HG03108 (cell line): ENCODE measurements at regions not wholly inside any gene's neighbourhood (a gene's known extent, or its start where the extent isn't known, plus 50 kb on each side); places are given as distances from the start of the nearest gene placed in this dataset.
"Not testable (repeated sequence)": the region's sequence is repeated elsewhere in the genome, so short reads cannot be mapped to it uniquely, and the experiment has no call there.

ENCODE experiments used
- ATAC-seq: cut with Tn5 transposase; IDR thresholded peaks from one replicate; pipeline ENCODE4 v1.9.1; 2021; ENCODE audit warnings: moderate library complexity; ENCODE audit not compliant: unreplicated experiment

- no peak for ATAC-seq
Measured at GRCh38 chr10:23869548-23869947, 339.4 kb upstream of the KIAA1217 start.

DNA sequence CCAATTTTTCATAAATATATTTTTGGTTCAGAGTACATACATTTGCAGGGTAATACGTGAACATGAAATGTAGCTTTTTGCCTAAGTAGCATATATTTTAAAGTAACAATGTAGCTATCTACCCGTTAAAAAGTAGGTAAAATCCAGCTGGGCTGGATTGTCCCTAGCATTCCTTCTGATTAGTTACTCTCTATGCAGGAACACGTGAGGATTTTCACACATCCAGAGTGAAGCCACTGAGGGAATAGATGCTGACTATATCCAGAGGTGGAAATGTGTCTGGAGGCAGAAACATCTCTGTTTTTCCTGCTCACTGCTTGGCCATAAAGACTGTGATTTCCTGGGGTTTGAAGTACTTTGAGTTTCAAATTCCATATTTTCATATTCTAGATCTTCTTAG lies 338.9 kb upstream of the KIAA1217 start:
- no peak for ATAC-seq

DNA sequence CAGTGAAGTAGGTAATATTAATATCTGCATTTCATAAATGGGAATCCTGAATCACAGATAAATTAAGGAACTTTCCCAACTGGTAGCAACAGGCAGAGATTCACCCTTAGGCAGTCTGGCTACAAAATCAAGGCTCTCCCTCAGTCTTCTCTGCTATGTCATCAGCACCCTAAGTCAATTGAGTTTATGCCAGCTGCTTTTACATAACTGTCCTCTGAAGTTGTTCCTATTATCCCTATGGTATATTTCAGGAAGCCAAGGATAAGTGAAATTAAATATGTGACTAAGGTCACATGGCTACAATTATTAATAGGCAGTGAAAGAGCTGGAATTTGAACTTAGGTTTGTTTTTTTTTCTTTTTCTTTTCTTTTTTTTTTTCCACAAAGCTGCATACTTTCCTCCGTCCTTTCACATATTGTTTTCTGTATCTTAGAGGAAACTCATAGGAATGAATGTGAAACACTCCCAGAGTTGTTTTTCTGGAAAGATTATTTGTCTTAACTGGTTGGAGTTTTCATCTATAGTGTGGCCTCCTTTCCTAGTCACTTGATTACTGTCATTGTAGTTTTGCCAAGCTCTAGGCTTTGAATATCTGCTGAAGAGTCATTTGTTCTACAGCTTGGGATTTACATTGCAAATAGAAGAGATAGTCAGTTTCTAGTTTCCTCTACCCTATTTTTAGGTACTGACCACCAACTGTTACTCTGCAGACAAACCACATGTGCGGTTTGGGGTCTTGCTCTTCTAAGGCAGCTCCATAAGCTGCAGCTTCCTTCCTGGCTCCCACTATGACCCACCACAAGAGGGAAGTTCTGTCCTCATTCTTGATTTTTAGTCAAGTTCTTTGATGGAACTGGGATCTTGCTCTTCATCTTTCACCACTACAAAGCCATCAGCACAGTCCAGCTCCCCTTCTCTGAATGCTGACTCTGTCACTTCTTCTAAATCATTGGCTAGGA lies 338.0 kb upstream of the KIAA1217 start:
- no peak for ATAC-seq

DNA sequence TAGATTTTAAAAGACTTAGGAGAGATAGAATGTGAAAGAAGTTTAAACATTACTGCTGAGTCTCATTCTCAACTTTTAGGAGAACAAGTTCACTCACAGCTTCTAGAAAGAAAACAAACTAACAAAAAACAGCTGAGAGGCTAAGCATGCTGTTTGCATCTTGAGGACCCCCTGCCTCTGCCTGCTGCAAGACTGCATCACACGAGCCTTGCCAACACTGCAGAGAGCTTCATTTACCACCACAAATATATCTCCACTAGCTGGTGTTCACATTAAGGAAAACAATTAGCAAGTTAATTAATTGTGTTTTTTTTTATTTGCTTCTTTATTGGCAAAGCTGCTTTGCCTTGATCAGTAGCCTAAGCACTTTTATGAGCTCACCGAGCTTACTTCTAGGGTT lies 336.6 kb upstream of the KIAA1217 start:
- ATAC-seq: no peak

- no peak for ATAC-seq
Measured at GRCh38 chr10:23877791-23878320, 331.1 kb upstream of the KIAA1217 start.

DNA sequence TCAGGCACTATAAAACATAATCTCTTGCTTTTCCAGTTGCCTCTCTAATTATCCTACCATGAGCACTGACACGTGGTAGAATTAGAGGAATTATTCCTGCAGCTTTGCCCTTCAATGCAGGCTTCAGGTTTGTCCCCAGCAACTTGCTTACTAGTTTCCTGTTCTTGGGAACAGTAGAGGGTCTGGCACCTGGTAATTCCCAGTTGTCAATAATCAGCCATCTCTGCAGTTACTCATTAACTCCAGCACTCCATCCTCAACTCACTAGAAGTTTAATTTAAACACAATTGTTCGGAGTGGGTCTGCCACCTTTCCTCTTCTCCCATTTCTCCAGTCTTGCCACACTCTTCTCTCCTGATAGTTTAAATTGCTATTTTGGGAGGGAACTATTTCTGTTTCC lies 324.3 kb upstream of the KIAA1217 start:
- ATAC-seq: no peak

GRCh38 chr10:23885853-23886252 lies 323.1 kb upstream of the KIAA1217 start:
- ATAC-seq: no peak

DNA sequence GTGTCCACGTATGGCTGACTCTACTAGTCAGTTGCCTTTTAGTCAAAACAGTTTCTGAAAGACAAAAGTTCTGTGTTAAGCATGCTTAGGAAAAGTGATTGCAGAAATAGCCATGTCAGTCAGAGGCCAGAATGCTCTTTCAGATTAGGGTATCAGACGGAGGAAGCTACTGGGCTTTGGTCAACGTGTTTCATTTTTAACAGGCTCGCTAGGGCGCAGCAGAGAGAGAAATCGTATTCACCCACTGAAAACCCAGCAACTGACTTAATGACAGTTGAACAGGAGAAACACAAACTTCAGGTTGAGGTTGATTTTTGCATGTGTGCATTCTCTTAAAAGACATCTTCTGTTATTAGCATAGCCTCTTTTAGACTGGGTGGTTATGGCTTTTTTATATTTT lies 322.6 kb upstream of the KIAA1217 start:
- no peak for ATAC-seq

DNA sequence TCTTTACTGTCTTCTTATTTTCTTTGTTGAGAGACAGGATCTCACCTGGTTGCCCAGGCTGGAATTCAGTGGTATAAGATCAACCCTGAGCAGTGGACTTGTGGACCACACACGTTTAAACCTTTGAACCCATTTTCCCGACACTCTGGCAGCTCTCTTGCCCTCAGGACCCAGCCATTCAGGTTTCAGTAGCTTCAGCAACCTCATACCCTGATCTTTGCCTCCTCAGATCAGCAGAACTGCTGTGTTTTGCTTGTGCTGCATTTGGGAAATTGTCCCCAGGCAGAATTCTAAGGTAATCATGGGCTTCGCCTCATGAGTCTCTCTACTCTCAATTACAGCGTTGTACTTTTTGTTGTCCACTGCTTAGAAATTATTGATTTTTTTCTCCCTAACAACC lies 317.6 kb upstream of the KIAA1217 start:
- no peak for ATAC-seq

GRCh38 chr10:23892296-23892695 lies 316.6 kb upstream of the KIAA1217 start:
- ATAC-seq: no peak

- no peak for ATAC-seq
Measured at GRCh38 chr10:23897267-23897666, 311.7 kb upstream of the KIAA1217 start.

GRCh38 chr10:23897861-23898260 lies 311.1 kb upstream of the KIAA1217 start:
- no peak for ATAC-seq

DNA sequence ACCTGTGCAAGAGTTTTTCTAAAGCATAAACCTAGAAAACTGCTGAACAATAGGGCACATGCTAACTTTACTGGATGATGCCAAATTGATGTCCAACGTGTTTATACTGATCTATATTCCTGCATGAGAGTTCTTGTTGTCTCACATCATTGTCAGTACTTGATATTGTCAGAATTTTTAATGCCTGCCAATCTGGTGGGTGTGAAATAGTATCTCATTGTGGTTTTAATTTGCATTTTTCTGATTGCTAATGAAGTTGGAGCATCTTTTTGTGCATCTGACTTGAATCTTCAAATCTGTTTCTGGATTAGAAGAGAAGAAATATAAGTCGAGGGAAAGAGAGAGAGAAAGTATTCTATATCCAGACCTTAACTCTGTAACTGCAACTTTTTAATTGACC lies 309.8 kb upstream of the KIAA1217 start:
- no peak for ATAC-seq

DNA sequence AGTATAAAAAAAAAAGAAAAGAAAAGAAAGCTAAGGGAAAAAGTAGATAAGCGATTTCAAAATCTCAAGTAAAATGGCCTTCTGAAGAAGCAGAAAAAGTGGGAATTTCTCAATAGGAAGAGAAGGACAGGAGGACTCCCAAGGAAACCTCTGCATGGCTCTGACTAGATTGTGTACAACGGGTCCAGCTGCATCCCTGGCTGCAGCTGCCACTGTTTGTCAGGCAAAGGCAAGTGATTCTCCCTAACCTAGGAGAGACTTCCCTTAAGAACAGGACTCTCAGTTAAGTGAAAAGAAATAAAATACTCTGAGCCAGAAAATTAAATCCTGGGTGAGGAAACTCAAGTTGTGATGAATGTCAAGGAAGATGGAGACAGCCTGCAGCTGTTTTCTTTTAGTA lies 298.6 kb upstream of the KIAA1217 start:
- ATAC-seq: no peak

DNA sequence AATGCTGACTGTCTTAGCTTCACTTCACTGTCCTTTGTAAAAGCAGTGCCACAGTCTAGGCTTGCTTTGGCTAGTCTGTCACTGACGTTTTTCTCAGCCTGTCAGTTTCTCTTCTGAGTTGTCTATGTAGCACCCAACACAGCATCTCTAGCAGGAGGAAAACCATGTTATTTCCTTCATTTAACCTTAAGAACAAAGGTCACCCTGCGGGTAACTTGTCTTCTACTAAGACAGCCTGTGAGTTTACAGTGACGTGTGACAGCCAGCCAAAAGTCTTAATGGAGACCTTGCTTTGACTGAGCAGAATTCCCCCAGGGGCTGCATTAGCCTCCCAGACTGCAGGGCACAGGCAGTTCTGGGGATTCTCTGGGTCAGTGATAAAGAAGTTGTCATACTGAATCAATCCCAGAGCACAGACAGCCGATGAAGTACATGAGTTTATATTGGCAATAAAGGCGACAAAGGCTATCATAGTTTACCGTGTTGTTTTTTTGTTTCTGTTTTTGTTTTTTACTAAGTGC lies 296.0 kb upstream of the KIAA1217 start:
- ATAC-seq: no peak

GRCh38 chr10:23914641-23915040 lies 294.3 kb upstream of the KIAA1217 start:
- ATAC-seq: no peak

- no peak for ATAC-seq
Measured at GRCh38 chr10:23917251-23917840, 291.6 kb upstream of the KIAA1217 start.

DNA sequence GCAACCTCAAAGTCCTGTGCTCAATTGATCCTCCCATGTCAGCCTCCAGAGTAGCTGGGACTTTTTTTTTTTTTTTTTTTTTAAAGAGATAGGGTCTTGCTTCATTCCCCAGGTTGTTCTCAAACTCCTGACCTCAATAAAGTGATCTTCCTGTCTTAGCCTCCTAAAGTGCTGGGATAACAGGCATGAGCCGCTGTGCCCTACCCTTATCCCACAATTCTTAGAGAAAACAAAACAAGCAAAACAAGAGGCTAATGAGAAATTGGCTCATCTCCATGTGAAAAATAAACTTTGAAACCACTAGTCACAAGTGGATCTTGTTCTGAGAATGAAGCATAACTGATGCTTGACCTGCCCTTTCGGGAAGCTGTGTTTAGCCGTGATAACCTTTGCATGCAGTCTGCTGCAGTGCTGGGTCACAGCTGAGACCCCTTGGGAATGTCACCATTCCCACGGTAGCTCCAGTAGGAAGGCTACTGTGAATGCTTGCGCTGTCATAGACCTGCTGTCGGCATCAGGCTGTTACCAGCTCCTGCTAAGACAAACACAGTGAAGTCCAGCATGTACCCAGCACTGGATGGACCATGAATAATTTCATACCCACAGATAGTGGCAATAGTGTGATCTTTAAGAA lies 290.7 kb upstream of the KIAA1217 start:
- no peak for ATAC-seq

- ATAC-seq: no peak
Measured at GRCh38 chr10:23918839-23919238, 290.1 kb upstream of the KIAA1217 start.

- ATAC-seq: no peak
Measured at GRCh38 chr10:23927576-23928325, 281.2 kb upstream of the KIAA1217 start.

GRCh38 chr10:23934023-23934422 lies 274.9 kb upstream of the KIAA1217 start:
- ATAC-seq: not testable (repeated sequence)
